Brain microvascular endothelial cell (primary cell): ENCODE measurements at regions not wholly inside any gene's neighbourhood (a gene's known extent, or its start where the extent isn't known, plus 50 kb on each side); places are given as distances from the start of the nearest gene placed in this dataset.

ENCODE experiments used
- DNase-seq: peaks from one replicate; pipeline ENCODE4 v3.0.0-alpha.2; 2020
- H3K27ac ChIP-seq: fragments of 250-450 bp; sonication (Bioruptor Pico); 2 replicates; pipeline ENCODE4 v1.5.1; 2020; ENCODE audit warnings: mild to moderate bottlenecking, moderate library complexity
- H3K27me3 ChIP-seq: fragments of 250-450 bp; sonication (Bioruptor Pico); replicated peaks from 2 replicates; pipeline ENCODE4 v1.5.1; 2020; ENCODE audit warnings: mild to moderate bottlenecking
- H3K36me3 ChIP-seq: fragments of 250-450 bp; sonication (Bioruptor Pico); replicated peaks from 2 replicates; pipeline ENCODE4 v1.5.1; 2020; ENCODE audit warnings: mild to moderate bottlenecking
- H3K4me3 ChIP-seq: 2 replicates; pipeline ENCODE4 v1.5.1; 2011; ENCODE audit warnings: low read depth, mild to moderate bottlenecking, control low read depth, low read length, moderate library complexity
- in situ Hi-C: cut with HindIII; loops from 2 replicates; pipeline ENCODE4 v1.10.0; 2017; ENCODE audit warnings: low sequenced_read_pairs, low pct_ligation_motif_present
- TF ChIP-seq, protein P1 (sequence below): IDR thresholded peaks from 2 replicates; pipeline ENCODE4 v1.5.1; 2011; ENCODE audit warnings: low read depth, mild to moderate bottlenecking, moderate library complexity, low read length, control low read depth, inconsistent platforms; ENCODE audit errors: missing control alignments

GRCh38 chr19:28475525-28475924 is 737.4 kb downstream of the UQCRFS1 start:
- in situ Hi-C loops, result no loop called here
- no peak overlapping the region for H3K27ac ChIP-seq
- no peak overlapping the region for H3K4me3 ChIP-seq
- H3K36me3 ChIP-seq, result no peaks in the 10 kb centered on the region
- DNase-seq, result no peak
- TF ChIP-seq, protein P1, sequence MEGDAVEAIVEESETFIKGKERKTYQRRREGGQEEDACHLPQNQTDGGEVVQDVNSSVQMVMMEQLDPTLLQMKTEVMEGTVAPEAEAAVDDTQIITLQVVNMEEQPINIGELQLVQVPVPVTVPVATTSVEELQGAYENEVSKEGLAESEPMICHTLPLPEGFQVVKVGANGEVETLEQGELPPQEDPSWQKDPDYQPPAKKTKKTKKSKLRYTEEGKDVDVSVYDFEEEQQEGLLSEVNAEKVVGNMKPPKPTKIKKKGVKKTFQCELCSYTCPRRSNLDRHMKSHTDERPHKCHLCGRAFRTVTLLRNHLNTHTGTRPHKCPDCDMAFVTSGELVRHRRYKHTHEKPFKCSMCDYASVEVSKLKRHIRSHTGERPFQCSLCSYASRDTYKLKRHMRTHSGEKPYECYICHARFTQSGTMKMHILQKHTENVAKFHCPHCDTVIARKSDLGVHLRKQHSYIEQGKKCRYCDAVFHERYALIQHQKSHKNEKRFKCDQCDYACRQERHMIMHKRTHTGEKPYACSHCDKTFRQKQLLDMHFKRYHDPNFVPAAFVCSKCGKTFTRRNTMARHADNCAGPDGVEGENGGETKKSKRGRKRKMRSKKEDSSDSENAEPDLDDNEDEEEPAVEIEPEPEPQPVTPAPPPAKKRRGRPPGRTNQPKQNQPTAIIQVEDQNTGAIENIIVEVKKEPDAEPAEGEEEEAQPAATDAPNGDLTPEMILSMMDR, result no peak
- H3K27me3 ChIP-seq, result no peaks in the 10 kb centered on the region

DNA sequence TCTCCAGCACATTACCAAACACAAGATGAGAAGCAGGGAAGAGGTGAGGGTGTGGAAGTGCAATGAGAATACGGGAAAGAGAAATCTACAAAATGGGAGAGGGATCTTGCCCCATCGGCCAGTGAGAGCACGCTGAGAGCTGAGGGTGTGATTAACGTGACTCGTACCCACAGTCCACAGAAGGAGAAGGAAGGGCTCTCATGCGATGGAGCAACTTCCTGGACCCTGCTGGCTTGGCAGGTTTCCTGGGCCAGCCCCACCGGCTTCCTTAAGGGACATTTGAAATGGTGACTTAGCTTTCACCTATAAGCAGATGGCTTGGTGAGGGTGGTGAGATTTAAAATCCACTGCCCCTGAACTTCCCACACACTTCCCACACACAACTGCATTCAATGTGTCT is 740.1 kb downstream of the UQCRFS1 start:
- no peak overlapping the region for H3K27ac ChIP-seq
- no peak for DNase-seq
- no peaks in the 10 kb centered on the region for H3K36me3 ChIP-seq
- no peak overlapping the region for H3K4me3 ChIP-seq
- no peaks in the 10 kb centered on the region for H3K27me3 ChIP-seq
- TF ChIP-seq, protein P1, result no peak
- in situ Hi-C loops, result no loop called here

DNA sequence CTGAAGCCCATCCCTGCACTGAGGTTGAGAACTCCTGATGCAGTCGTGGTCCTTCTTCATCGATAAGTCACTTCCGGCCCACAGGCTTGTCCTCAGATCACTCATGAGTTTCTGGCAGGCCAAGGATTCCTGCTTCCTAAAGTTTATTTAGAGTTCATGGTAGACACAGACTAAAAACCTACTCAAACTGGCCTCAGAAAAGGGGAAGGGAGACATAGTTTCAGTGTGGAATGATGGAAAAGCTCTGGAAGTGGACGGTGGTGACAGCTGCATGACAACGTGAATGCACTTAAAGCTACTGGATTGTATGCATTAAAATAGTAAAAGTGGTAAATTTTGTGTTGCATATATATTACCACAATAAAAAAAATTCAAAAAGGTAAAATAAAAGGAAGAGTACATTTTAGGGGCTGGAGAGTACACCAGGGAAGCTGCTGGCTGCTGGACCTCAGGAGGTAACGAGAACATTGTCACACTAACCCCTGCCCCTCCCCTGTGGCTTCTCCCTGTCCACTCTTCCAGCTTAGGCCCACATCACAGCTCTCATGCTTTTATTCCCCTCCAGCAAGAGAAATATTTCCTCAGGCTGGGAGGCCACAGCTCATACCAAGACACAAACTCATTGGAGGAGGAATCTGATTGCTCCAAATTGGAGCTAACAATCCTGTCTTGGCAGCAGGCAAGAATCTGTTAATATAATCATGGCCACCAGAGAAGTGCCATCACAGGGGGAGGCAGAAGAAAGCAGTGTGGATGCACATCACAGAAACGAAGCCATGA is 741.0 kb downstream of the UQCRFS1 start:
- in situ Hi-C loops, result no loop called here
- TF ChIP-seq, protein P1, result no peak
- no peaks in the 10 kb centered on the region for H3K36me3 ChIP-seq
- no peak for DNase-seq
- H3K4me3 ChIP-seq, result no peak overlapping the region
- H3K27me3 ChIP-seq, result no peaks in the 10 kb centered on the region
- H3K27ac ChIP-seq, result no peak overlapping the region

DNA sequence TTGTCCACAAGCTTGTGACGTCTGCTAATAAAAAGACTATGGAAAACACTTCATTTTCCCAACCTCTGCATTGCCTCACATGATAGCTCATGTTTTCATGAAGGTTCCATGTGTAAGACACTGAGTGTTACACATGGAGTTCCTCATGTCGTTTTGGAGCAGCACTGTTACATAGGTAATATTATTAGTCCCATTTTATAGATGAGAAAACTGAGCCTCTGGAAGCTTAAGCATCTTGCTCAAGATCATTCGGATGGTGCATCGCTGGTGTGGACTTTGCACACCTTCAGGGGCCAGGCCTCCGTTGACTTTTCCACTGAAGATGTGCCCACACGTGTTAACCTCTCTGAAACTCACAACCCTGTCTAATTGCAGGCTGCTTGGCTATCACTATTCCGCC is 743.4 kb downstream of the UQCRFS1 start:
- in situ Hi-C loops, result no loop called here
- H3K27ac ChIP-seq, result no peak overlapping the region

DNA sequence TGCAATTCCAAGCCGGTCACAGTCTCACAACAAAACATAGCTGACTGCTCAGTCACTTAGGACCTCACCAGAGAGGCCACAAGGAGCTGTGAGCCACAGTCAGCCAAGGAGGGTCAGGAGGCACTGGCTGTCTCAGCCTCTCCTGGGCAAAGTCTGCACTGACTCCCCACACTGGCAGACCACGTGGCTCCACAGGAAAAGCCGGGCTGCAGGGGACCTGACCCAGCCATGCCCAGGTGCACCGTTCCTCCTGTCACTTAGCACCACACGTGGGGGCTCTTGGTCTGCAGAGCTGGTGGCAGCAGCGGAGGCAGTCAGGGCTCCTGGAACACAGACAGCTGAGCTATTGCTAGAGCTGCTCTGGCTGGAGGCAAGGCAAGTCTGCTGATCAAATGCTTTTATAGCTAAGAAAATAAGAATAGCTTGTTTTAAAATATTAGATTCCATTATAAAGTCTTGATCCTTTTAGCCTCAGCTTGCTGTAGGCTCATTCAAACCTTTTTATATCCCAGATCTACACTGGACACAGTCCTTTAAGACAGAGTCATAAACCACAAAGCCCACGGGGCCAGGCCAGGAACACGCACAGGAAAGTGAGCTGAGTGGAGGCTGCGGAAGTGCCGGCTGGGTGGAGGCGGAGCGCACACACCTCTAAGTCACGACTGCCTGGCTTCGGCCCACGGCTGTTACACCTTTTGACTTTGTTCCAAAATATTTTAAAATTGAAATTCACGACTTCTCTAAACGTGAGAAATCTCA is 744.1 kb downstream of the UQCRFS1 start:
- Histone ChIP-seq H3K4me3 (no peak overlapping the region), H3K27me3 (no peaks in the 10 kb centered on the region), H3K36me3 (no peaks in the 10 kb centered on the region), H3K27ac (peak overlapping the region; percentile 58)
- in situ Hi-C loops, result no loop called here
- peak; percentile 31 for DNase-seq
- TF ChIP-seq, protein P1, result no peak

More for the DNA sequence above, 743.4 kb downstream of the UQCRFS1 start:
- DNase-seq, result no peak
- Histone ChIP-seq H3K36me3 (no peaks in the 10 kb centered on the region), H3K27me3 (no peaks in the 10 kb centered on the region), H3K4me3 (no peak overlapping the region)
- TF ChIP-seq, protein P1, result no peak
